NCI-H226 (cell line): ENCODE measurements at regions not wholly inside any gene's neighbourhood (a gene's known extent, or its start where the extent isn't known, plus 50 kb on each side); places are given as distances from the start of the nearest gene placed in this dataset.

Experiments used
- DNase-seq: peaks from one replicate; pipeline ENCODE4 v3.0.0-alpha.2; 2015

GRCh38 chr15:85943151-85943550, 136.5 kb upstream of the AGBL1 start:
- DNase-seq: no peak

GRCh38 chr15:85943791-85944190, 135.9 kb upstream of the AGBL1 start:
- DNase-seq: no peak

- no peak for DNase-seq
Observed at GRCh38 chr15:85947021-85947420, 132.7 kb upstream of the AGBL1 start.

- DNase-seq: no peak
Observed at GRCh38 chr15:85947936-85948335, 131.7 kb upstream of the AGBL1 start.

GRCh38 chr15:85950101-85950500, 129.6 kb upstream of the AGBL1 start:
- DNase-seq: no peak

GRCh38 chr15:85954586-85954985, 125.1 kb upstream of the AGBL1 start:
- DNase-seq: no peak

- no peak for DNase-seq
Observed at GRCh38 chr15:85955501-85956391, 123.9 kb upstream of the AGBL1 start.

- DNase-seq: no peak
Observed at GRCh38 chr15:85956532-85957275, 123.0 kb upstream of the AGBL1 start.

GRCh38 chr15:85959611-85960010, 120.1 kb upstream of the AGBL1 start:
- DNase-seq: no peak

- no peak for DNase-seq
Observed at GRCh38 chr15:85960381-85960780, 119.3 kb upstream of the AGBL1 start.

GRCh38 chr15:85961821-85962220, 117.8 kb upstream of the AGBL1 start:
- no peak for DNase-seq

GRCh38 chr15:85963262-85963760, 116.4 kb upstream of the AGBL1 start:
- DNase-seq: no peak

- no peak for DNase-seq
Observed at GRCh38 chr15:85964471-85964870, 115.2 kb upstream of the AGBL1 start.

- DNase-seq: no peak
Observed at GRCh38 chr15:85967553-85967952, 112.1 kb upstream of the AGBL1 start.

GRCh38 chr15:85972805-85973540, 106.7 kb upstream of the AGBL1 start:
- no peak for DNase-seq

- DNase-seq: no peak
Observed at GRCh38 chr15:85973584-85974347, 105.9 kb upstream of the AGBL1 start.

- no peak for DNase-seq
Observed at GRCh38 chr15:85974348-85974705, 105.3 kb upstream of the AGBL1 start.

GRCh38 chr15:85974742-85975141, 104.9 kb upstream of the AGBL1 start:
- DNase-seq: no peak

GRCh38 chr15:85976102-85976501, 103.6 kb upstream of the AGBL1 start:
- DNase-seq: no peak

- no peak for DNase-seq
Observed at GRCh38 chr15:85976986-85977385, 102.7 kb upstream of the AGBL1 start.

- no peak for DNase-seq
Observed at GRCh38 chr15:85977586-85977985, 102.1 kb upstream of the AGBL1 start.

- no peak for DNase-seq
Observed at GRCh38 chr15:85979929-85980328, 99.7 kb upstream of the AGBL1 start.

- DNase-seq: no peak
Observed at GRCh38 chr15:85980946-85981345, 98.7 kb upstream of the AGBL1 start.
